Fibroblast of lung (primary cell): ENCODE measurements at regions not wholly inside any gene's neighbourhood (a gene's known extent, or its start where the extent isn't known, plus 50 kb on each side); places are given as distances from the start of the nearest gene placed in this dataset.

Experiments used
- DNase-seq, 2 donors: peaks; one replicate each; pipeline versions ENCODE4 v3.0.0 to v3.0.0-alpha.2; 2010; ENCODE audit warnings: low read depth in 2 of 2
- H2AFZ ChIP-seq: 2 replicates; pipeline ENCODE4 v1.5.1; 2012; ENCODE audit warnings: low read length, control low read depth, inconsistent platforms
- H3K27ac ChIP-seq: 2 replicates; pipeline ENCODE4 v1.5.1; 2011; ENCODE audit warnings: low read length, control low read depth; ENCODE audit not compliant: insufficient read depth
- H3K27me3 ChIP-seq: 2 replicates; pipeline ENCODE4 v1.5.1; 2011; ENCODE audit warnings: mild to moderate bottlenecking, low read length; ENCODE audit not compliant: control insufficient read depth, insufficient read depth
- H3K36me3 ChIP-seq: 2 replicates; pipeline ENCODE4 v1.5.1; 2011; ENCODE audit warnings: low read length; ENCODE audit not compliant: control insufficient read depth, insufficient read depth
- H3K4me1 ChIP-seq: 2 replicates; pipeline ENCODE4 v1.5.1; 2011; ENCODE audit warnings: low read length; ENCODE audit not compliant: control insufficient read depth, insufficient read depth; ENCODE audit errors: extremely low read depth
- H3K4me2 ChIP-seq: 2 replicates; pipeline ENCODE4 v1.5.1; 2011; ENCODE audit warnings: low read length, control low read depth; ENCODE audit not compliant: insufficient read depth; ENCODE audit errors: extremely low read depth
- H3K4me3 ChIP-seq, 4 experiments: fragments of 200-600 bp in 1 of 4; sonication (generic) in 1 of 4; replicated peaks in 1 of 4; 2 replicates each; pipeline ENCODE4 v1.5.1; 2011 to 2016; ENCODE audit warnings: low read length in 4 of 4, low read depth in 3 of 4, mild to moderate bottlenecking in 3 of 4, control low read depth in 2 of 4, inconsistent platforms in 1 of 4, mixed read lengths in 1 of 4; ENCODE audit not compliant: insufficient read depth in 1 of 4; ENCODE audit errors: control extremely low read depth in 1 of 4
- H3K79me2 ChIP-seq: 2 replicates; pipeline ENCODE4 v1.5.1; 2012; ENCODE audit warnings: mild to moderate bottlenecking, low read length, inconsistent platforms; ENCODE audit not compliant: control insufficient read depth, insufficient read depth
- H3K9ac ChIP-seq: 2 replicates; pipeline ENCODE4 v1.5.1; 2011; ENCODE audit warnings: mild to moderate bottlenecking, low read length, control low read depth; ENCODE audit not compliant: insufficient read depth
- H3K9me3 ChIP-seq: 2 replicates; pipeline ENCODE4 v1.5.1; 2012; ENCODE audit warnings: low read depth, low read length; ENCODE audit not compliant: control insufficient read depth, insufficient read depth
- H4K20me1 ChIP-seq: 2 replicates; pipeline ENCODE4 v1.5.1; 2011; ENCODE audit warnings: low read length; ENCODE audit not compliant: control insufficient read depth, insufficient read depth; ENCODE audit errors: extremely low read depth
- EZH2 ChIP-seq: IDR thresholded peaks from 2 replicates; pipeline ENCODE4 v1.5.1; 2012; ENCODE audit warnings: low read length, control low read depth, mild to moderate bottlenecking; ENCODE audit errors: missing control alignments
- TF ChIP-seq, protein P1 (sequence below), 2 donors: IDR thresholded peaks in 1 of 2; conservative IDR thresholded peaks in 1 of 2; 1 replicate in 1 of 2; 2 replicates in 1 of 2; pipeline ENCODE4 v1.5.1; 2011 to 2012; ENCODE audit warnings: low read length in 2 of 2, control low read depth in 1 of 2, inconsistent platforms in 1 of 2, low read depth in 1 of 2, mild to moderate bottlenecking in 1 of 2

DNA sequence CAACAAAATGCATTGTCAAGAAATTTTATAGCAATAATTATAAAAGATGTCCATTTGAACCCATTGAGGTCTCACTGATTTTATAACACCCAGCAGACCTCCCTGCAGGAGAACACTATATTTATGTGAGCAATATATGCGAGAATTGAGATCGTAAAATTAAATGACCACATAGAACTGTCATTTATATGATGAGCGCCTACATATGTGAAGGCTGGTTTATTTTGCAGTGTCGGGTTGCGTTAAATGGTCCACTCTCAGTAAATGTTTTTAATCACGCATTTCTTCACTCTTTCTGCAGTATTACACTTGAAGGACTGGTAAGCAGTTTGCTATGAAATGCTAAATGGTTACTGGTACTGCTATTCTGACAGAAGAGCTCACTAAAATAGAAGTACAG lies 408.5 kb upstream of the AGTR1 start:
- DNase-seq, result no peak
- Histone ChIP-seq H3K4me2 (no peak overlapping the region), H3K27me3 (no peaks in the 10 kb centered on the region), H3K4me3 (no peak overlapping the region), H3K4me1 (no peaks in the 10 kb centered on the region), H3K9me3 (no peaks in the 10 kb centered on the region), H4K20me1 (no peaks in the 10 kb centered on the region), H3K27ac (no peak overlapping the region), H3K9ac (no peak overlapping the region), H2AFZ (no peak overlapping the region), H3K79me2 (no peaks in the 10 kb centered on the region), H3K36me3 (no peaks in the 10 kb centered on the region)
- TF ChIP-seq, protein P1, sequence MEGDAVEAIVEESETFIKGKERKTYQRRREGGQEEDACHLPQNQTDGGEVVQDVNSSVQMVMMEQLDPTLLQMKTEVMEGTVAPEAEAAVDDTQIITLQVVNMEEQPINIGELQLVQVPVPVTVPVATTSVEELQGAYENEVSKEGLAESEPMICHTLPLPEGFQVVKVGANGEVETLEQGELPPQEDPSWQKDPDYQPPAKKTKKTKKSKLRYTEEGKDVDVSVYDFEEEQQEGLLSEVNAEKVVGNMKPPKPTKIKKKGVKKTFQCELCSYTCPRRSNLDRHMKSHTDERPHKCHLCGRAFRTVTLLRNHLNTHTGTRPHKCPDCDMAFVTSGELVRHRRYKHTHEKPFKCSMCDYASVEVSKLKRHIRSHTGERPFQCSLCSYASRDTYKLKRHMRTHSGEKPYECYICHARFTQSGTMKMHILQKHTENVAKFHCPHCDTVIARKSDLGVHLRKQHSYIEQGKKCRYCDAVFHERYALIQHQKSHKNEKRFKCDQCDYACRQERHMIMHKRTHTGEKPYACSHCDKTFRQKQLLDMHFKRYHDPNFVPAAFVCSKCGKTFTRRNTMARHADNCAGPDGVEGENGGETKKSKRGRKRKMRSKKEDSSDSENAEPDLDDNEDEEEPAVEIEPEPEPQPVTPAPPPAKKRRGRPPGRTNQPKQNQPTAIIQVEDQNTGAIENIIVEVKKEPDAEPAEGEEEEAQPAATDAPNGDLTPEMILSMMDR (conservative IDR thresholded peaks at IDR 0.05 in 1 of 2, IDR thresholded peaks at IDR 0.05 in 1 of 2; ENCODE audit: low read depth in 1 of 2, low read length in 2 of 2), result no peak
- TF ChIP-seq EZH2, result no peak

DNA sequence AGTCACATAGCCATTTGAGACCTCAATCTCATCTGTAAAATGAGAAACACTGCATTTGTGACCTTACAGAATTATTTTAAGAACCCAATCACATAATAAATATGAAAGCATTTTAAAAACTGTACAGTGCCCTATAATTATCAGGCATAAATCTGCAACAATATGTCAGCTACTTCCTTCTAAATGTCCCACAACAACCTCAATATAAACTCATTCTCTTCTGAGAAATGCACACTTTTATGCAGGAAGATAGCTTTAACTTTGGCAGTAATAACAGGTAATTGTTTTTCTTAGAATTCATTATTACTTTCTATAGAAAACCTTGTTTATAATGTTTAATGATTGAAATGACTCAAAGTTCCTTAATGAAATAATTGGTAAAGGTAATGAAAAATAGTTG lies 400.7 kb upstream of the AGTR1 start:
- Histone ChIP-seq H3K9ac (no peak overlapping the region), H3K9me3 (no peaks in the 10 kb centered on the region), H3K27ac (no peak overlapping the region), H3K4me3 (no peak overlapping the region), H3K4me1 (no peaks in the 10 kb centered on the region), H3K79me2 (no peaks in the 10 kb centered on the region), H3K36me3 (no peaks in the 10 kb centered on the region), H3K27me3 (no peaks in the 10 kb centered on the region), H3K4me2 (no peak overlapping the region), H2AFZ (no peak overlapping the region), H4K20me1 (no peaks in the 10 kb centered on the region)
- no peak for TF ChIP-seq EZH2
- DNase-seq, result no peak

DNA sequence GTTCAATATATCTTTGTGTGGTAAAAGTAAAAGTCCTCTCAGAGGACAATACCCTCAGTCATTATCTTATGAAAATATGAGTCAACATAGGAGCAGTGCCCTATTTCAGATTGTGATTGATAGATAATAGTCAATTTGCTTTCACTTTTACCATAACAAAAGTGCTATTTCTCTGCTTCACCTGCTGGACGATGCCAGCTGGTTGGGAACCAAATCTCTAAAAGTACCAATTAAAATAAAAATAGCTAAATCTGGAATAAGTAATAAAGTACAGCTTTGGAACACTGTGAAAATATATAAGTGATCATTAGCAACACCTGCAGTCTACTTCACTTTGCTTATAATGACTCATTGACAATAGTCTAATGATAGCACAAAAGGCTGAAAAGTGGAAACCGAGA lies 390.3 kb upstream of the AGTR1 start:
- Histone ChIP-seq H3K36me3 (no peaks in the 10 kb centered on the region), H3K27me3 (no peaks in the 10 kb centered on the region), H4K20me1 (no peaks in the 10 kb centered on the region), H2AFZ (no peak overlapping the region), H3K9me3 (no peaks in the 10 kb centered on the region), H3K4me3 (no peak overlapping the region), H3K79me2 (no peaks in the 10 kb centered on the region), H3K27ac (no peak overlapping the region), H3K9ac (no peak overlapping the region), H3K4me2 (no peak overlapping the region), H3K4me1 (no peaks in the 10 kb centered on the region)
- no peak for DNase-seq
- TF ChIP-seq EZH2, result no peak
- TF ChIP-seq, protein P1 (conservative IDR thresholded peaks at IDR 0.05 in 1 of 2, IDR thresholded peaks at IDR 0.05 in 1 of 2; ENCODE audit: low read depth in 1 of 2, low read length in 2 of 2), result no peak
